Pancreas (tissue), 10 donors: ENCODE measurements at regions not wholly inside any gene's neighbourhood (a gene's known extent, or its start where the extent isn't known, plus 50 kb on each side); places are given as distances from the start of the nearest gene placed in this dataset.
A peak's percentile ranks its signal among the peaks of the same experiment; 100 is the strongest.
"Not testable (repeated sequence)": the region's sequence is repeated elsewhere in the genome, so short reads cannot be mapped to it uniquely, and the experiment has no call there.

Source experiments
- ATAC-seq, 4 donors: fragments of 200-7000 bp; cut with Tn5 transposase; one replicate each; pipeline versions ENCODE4 v1.8.0 to v1.9.1; 2020; ENCODE audit warnings: mild to moderate bottlenecking in 4 of 4, moderate library complexity in 4 of 4
- DNase-seq, 6 donors: peaks; one replicate each; pipeline ENCODE4 v3.0.0-alpha.2; 2020
- FAIRE-seq: peaks from 2 replicates; lab custom pipeline; 2012; peaks lifted over from hg19 to GRCh38; lab: Jason Lieb, UNC
- H3K27ac ChIP-seq, 4 donors: fragments of 200-600 bp; sonication (generic); 1 replicate in 3 of 4; 2 replicates in 1 of 4; pipeline versions ENCODE4 v1.5.0 to v1.8.0; 2020
- H3K27me3 ChIP-seq, 4 donors: fragments of 200-600 bp; one replicate each; pipeline ENCODE4 v1.8.0; 2021
- H3K36me3 ChIP-seq, 3 donors: fragments of 200-600 bp; sonication (generic) in 1 of 3; one replicate each; pipeline versions ENCODE4 v1.5.0 to v1.8.0; 2020 to 2021
- H3K4me1 ChIP-seq, 3 donors: fragments of 200-600 bp; one replicate each; pipeline ENCODE4 v1.8.0; 2021
- H3K4me3 ChIP-seq, 4 donors: fragments of 200-600 bp; sonication (generic) in 2 of 4; one replicate each; pipeline versions ENCODE4 v1.5.0 to v1.8.0; 2020 to 2021
- H3K9me3 ChIP-seq, 4 donors: fragments of 200-600 bp; one replicate each; pipeline ENCODE4 v1.8.0; 2021
- WGBS, 2 donors: extraction: QIAGEN DNeasy Blood & Tissue Kit; methylation state at CpG; one replicate each; pipeline ENCODE4 v1.1.7; 2013; 5-methylcytosine and 5-hydroxymethylcytosine counted together
- intact Hi-C, 3 donors: fragments of 100-400 bp; cut with DNase I; formaldehyde crosslinking; loops; one replicate each; pipeline versions ENCODE4 v1.11.1 to v1.14.2; 2022
- TF ChIP-seq, protein P1 (sequence below), 4 donors: fragments of 200-600 bp; sonication (generic) in 3 of 4; IDR thresholded peaks; one replicate each; pipeline versions ENCODE4 v1.5.0 to v1.8.0; 2021; ENCODE audit warnings: antibody characterized with exemption in 4 of 4
- donor health status: healthy with polysubstance abuse.
- donor health status: DM: no; HTN: no; CAD: no; lungs with moderate emphysema.
- donor health status: DM: no; HTN: no; CAD: no.
- donor health status: control.
- donor health status: control.
- donor health status: Bipolar disorder and iron deficiency.
- donor health status: DM: yes; HTN: yes; CAD: no.
- donor health status: DM: no; HTN: no; CAD: no.
- donor health status: DM: no; HTN: no; CAD: no.
- donor health status: DM: yes; HTN: yes; CAD: no.

DNA sequence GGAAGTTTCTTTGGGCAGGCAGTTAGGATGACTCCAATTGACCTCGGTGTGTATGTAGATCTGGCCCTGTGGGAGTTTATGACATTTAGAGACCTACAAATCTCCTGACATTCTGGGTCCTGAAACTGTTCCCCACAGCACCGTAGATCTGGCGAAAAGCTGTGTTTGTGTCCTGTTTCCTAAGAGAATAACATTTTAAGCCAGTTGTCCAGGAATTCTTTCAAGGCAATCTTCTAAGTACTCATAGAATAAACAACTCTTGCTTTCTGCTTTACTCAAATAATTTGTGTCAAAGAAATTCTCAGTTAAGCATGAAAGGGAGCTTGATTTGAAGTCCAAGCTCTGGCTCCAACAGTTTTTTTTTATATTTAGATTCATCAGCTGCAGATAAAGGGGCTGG is 78.5 kb upstream of the ELAC2 start:
- TF ChIP-seq, protein P1, sequence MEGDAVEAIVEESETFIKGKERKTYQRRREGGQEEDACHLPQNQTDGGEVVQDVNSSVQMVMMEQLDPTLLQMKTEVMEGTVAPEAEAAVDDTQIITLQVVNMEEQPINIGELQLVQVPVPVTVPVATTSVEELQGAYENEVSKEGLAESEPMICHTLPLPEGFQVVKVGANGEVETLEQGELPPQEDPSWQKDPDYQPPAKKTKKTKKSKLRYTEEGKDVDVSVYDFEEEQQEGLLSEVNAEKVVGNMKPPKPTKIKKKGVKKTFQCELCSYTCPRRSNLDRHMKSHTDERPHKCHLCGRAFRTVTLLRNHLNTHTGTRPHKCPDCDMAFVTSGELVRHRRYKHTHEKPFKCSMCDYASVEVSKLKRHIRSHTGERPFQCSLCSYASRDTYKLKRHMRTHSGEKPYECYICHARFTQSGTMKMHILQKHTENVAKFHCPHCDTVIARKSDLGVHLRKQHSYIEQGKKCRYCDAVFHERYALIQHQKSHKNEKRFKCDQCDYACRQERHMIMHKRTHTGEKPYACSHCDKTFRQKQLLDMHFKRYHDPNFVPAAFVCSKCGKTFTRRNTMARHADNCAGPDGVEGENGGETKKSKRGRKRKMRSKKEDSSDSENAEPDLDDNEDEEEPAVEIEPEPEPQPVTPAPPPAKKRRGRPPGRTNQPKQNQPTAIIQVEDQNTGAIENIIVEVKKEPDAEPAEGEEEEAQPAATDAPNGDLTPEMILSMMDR (IDR thresholded peaks at IDR 0.05): no peak
- ATAC-seq: no peak
- Histone ChIP-seq H3K27ac (no peak overlapping the region), H3K4me1 (no peaks in the 10 kb centered on the region), H3K27me3 (no peaks in the 10 kb centered on the region), H3K9me3 (no peaks in the 10 kb centered on the region), H3K36me3 (no peaks in the 10 kb centered on the region), H3K4me3 (no peak overlapping the region)
- intact Hi-C loops: no loop called here
- WGBS, 2 donors: 71% methylated on average over 3 of the region's 3 CpGs
- FAIRE-seq: no peak
- no peak for DNase-seq

DNA sequence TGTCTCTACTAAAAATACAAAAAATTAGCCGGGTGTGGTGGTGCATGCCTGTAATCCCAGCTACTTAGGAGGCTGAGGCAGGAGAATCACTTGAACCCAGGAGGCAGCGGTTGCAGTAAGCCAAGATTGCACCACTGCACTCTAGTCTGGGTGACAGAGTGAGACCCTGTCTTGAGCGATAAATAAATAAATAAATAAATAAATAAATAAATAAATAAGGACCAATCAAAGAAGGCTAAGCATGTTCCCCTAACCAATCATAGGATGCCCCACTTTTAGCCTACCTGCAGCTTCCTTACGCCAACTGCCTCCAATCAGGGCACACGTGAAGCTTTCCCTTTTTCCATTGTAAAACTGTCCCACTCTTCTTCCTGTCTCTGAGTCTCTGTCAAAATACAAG is 74.2 kb upstream of the ELAC2 start:
- H3K27me3 ChIP-seq, ATAC-seq, DNase-seq, FAIRE-seq, H3K4me1 ChIP-seq, H3K9me3 ChIP-seq, intact Hi-C loops, H3K27ac ChIP-seq, H3K4me3 ChIP-seq, H3K36me3 ChIP-seq: not testable (repeated sequence)
- WGBS, 2 donors: 79 to 86% methylated on average over 5 of the region's 5 CpGs

DNA sequence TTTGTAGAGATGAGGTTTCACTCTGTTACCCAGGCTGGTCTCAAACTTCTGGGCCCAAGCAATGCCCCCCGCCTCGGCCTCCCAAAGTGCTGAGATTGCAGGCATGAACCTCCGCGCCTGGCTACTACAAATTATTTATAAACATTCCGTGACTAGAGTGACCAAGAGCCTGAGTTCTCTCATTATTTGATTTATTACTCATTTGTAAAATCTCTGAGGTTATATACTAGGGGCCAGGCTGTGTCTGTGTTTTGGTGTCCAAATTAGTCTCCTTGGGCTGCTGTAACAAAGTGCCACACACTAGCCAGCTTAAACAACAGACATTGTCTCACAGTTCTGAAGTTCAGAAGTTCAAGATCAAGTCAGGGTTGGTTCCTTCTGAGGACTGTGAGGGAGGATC is 70.8 kb upstream of the ELAC2 start:
- no peaks in the 10 kb centered on the region for H3K36me3 ChIP-seq
- no peaks in the 10 kb centered on the region for H3K27me3 ChIP-seq
- H3K27ac ChIP-seq: no peak overlapping the region
- intact Hi-C loops: no loop called here
- 76 to 92% methylated on average over 5 of the region's 5 CpGs for WGBS, 2 donors
- no peaks in the 10 kb centered on the region for H3K9me3 ChIP-seq
- H3K4me1 ChIP-seq: no peaks in the 10 kb centered on the region
- TF ChIP-seq, protein P1 (IDR thresholded peaks at IDR 0.05): no peak
- no peak for DNase-seq
- no peak for ATAC-seq
- no peak overlapping the region for H3K4me3 ChIP-seq
- FAIRE-seq: no peak

DNA sequence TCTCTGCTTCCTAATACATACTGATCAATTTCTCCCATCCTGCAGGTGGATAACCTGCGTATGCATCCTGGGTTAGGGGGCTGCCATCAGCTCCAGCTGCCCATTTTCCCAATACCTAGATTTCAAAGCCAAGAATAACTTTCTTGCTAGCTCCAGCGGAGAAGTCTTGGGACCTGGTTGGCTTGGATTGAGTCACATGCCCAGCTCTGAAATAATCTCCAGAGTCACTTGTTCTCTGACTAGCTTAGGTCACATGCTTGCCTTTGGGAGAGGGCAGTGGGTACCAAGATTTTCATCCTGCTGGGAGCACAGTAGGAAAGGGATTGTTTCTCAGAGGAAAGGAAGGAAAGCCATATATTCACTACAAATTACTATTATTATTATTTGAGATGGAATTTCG is 70.0 kb upstream of the ELAC2 start:
- DNase-seq: peak in 2 of 6 donors; percentile 19 to 24
- no peak for FAIRE-seq
- peak in 2 of 4 donors; percentile 87 for ATAC-seq

DNA sequence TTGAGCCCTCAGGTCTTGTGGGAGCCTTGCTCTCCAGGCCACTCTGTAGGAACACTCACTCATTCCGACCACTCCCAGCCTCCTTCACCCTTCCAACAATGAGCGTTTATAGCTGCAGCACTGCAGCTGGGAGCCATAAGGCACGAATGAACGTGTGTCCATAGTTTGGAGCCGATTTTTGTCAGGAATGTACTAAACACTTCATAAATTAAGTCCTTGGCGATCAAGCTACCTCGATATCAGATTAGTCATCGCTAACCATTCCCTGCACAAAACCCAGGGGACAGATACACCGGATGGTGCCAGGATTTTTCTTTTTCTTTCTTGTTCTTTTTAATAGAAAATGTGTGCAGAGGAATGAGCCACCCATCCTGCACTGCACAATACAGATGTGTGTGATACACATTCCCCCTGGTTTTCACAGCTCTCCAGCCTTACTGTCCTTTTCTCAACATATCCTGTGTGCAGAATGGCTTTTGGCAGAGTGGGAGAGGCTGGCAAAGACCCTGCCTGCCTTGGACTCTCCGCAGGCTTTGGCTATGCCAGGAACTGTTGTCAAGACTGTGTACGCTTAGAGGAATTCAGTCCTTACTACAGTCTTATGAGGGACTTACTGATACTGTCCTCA is 68.4 kb upstream of the ELAC2 start:
- no peak for DNase-seq
- 59 to 78% methylated on average over 11 of the region's 11 CpGs for WGBS, 2 donors

More for the DNA sequence above, 70.0 kb upstream of the ELAC2 start:
- TF ChIP-seq, protein P1 (IDR thresholded peaks at IDR 0.05): no peak
- H3K4me1 ChIP-seq: no peaks in the 10 kb centered on the region
- no peaks in the 10 kb centered on the region for H3K9me3 ChIP-seq
- no peaks in the 10 kb centered on the region for H3K27me3 ChIP-seq
- no peaks in the 10 kb centered on the region for H3K36me3 ChIP-seq
- intact Hi-C loops: no loop called here
- no peak overlapping the region for H3K4me3 ChIP-seq
- H3K27ac ChIP-seq: no peak overlapping the region
- WGBS, 2 donors: 22 to 47% methylated on average over 3 of the region's 3 CpGs

More for the DNA sequence above, 68.4 kb upstream of the ELAC2 start:
- Histone ChIP-seq H3K9me3 (no peaks in the 10 kb centered on the region), H3K27me3 (no peaks in the 10 kb centered on the region), H3K27ac (no peak overlapping the region), H3K36me3 (no peaks in the 10 kb centered on the region), H3K4me1 (no peaks in the 10 kb centered on the region), H3K4me3 (no peak overlapping the region)
- FAIRE-seq (no peak), ATAC-seq (no peak)
- intact Hi-C loops: no loop called here
- TF ChIP-seq, protein P1 (IDR thresholded peaks at IDR 0.05): no peak
